A673 (cell line): ENCODE measurements at regions not wholly inside any gene's neighbourhood (a gene's known extent, or its start where the extent isn't known, plus 50 kb on each side); places are given as distances from the start of the nearest gene placed in this dataset.

ENCODE experiments used
- BruUV-seq: library from RNA; stranded (reverse); fragments of 400-500 nt; replicated peaks from 2 replicates; lab custom pipeline; 2021; lab: Mats Ljungman, UMichigan
- CTCF ChIA-PET: fragments of 300-600 bp; sonication (Branson Sonifier 250); formaldehyde crosslinking; loops from one replicate; lab custom pipeline; 2022; ENCODE audit warnings: antibody characterized with exemption; lab: Charles Lee
- POLR2A ChIA-PET: fragments of 300-600 bp; sonication (Branson Sonifier 250); formaldehyde crosslinking; loops from one replicate; lab custom pipeline; 2022; ENCODE audit warnings: antibody characterized with exemption; ENCODE audit not compliant: low non-redundant PET; lab: Charles Lee
- DNase-seq: peaks from one replicate; pipeline ENCODE4 v3.0.0-alpha.2; 2015; ENCODE audit warnings: low spot score
- H3K27ac ChIP-seq: fragments of 200-600 bp; sonication (generic); 2 replicates; pipeline ENCODE4 v1.5.1; 2016; ENCODE audit warnings: mixed run types, low read depth, mild to moderate bottlenecking, mixed read lengths, antibody characterized with exemption, low read length; ENCODE audit not compliant: poor library complexity, severe bottlenecking
- H3K27me3 ChIP-seq: fragments of 200-600 bp; sonication (generic); replicated peaks from 2 replicates; pipeline ENCODE4 v1.6.1; 2017; ENCODE audit warnings: mixed run types, low read depth, mild to moderate bottlenecking, mixed read lengths, antibody characterized with exemption, low read length; ENCODE audit not compliant: insufficient read depth, poor library complexity
- H3K36me3 ChIP-seq: fragments of 200-600 bp; sonication (generic); 2 replicates; pipeline ENCODE4 v1.6.1; 2016; ENCODE audit warnings: mixed run types, mild to moderate bottlenecking, mixed read lengths, antibody characterized with exemption, low read length; ENCODE audit not compliant: insufficient read depth, poor library complexity, severe bottlenecking
- H3K4me1 ChIP-seq: fragments of 200-600 bp; sonication (generic); 2 replicates; pipeline ENCODE4 v1.6.1; 2017; ENCODE audit warnings: mixed run types, mild to moderate bottlenecking, mixed read lengths, antibody characterized with exemption, low read length; ENCODE audit not compliant: insufficient read depth, poor library complexity, severe bottlenecking
- H3K4me3 ChIP-seq: fragments of 200-600 bp; sonication (generic); 2 replicates; pipeline ENCODE4 v1.5.1; 2016; ENCODE audit warnings: low read depth, mixed run types, mild to moderate bottlenecking, mixed read lengths, low read length; ENCODE audit not compliant: poor library complexity, severe bottlenecking
- H3K9me3 ChIP-seq: fragments of 200-600 bp; sonication (generic); 2 replicates; pipeline ENCODE4 v1.6.1; 2016; ENCODE audit warnings: mixed run types, low read depth, mild to moderate bottlenecking, mixed read lengths, antibody characterized with exemption, low read length; ENCODE audit not compliant: poor library complexity, severe bottlenecking
- EZH2 ChIP-seq: fragments of 200-600 bp; sonication (generic); IDR thresholded peaks from 2 replicates; pipeline ENCODE4 v1.6.1; 2017; ENCODE audit warnings: borderline replicate concordance, low read depth, mild to moderate bottlenecking, mixed read lengths, antibody characterized with exemption, low read length; ENCODE audit not compliant: poor library complexity, severe bottlenecking
- intact Hi-C: fragments of 100-400 bp; cut with micrococcal nuclease; formaldehyde crosslinking; loops from one replicate; pipeline ENCODE4 v1.10.0; 2022; ENCODE audit not compliant: unreplicated experiment
- TF ChIP-seq, protein P1 (sequence below): fragments of 300-800, 200-600 bp; sonication (generic); conservative IDR thresholded peaks from 2 replicates; pipeline ENCODE4 v1.5.1; 2017; ENCODE audit warnings: low read depth, mild to moderate bottlenecking, antibody characterized with exemption, low read length, moderate library complexity, mixed read lengths

DNA sequence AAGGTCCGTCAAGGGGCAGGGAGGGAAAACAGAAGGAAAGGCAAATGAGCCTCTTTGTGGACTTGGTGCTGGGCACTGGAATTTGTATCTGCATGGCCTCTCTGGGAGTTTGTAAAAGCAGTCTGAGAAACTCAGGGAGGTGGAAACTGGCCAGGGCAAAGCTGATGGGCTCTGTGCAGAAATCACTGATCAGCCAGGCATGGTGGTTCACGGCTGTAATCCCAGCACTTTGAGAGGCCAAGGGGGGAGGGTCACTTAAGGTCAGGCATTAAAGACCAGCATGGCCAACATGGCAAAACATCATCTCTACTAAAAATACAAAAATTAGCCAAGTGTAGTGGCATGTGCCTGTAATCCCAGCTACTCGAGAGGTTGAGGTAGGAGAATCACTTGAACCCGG lies 369.9 kb upstream of the ZNF507 start:
- DNase-seq, result no peak
- H3K27me3 ChIP-seq, result no peaks in the 10 kb centered on the region
- no peak overlapping the region for H3K4me3 ChIP-seq
- no peaks in the 10 kb centered on the region for H3K4me1 ChIP-seq
- TF ChIP-seq EZH2, result no peak
- TF ChIP-seq, protein P1, sequence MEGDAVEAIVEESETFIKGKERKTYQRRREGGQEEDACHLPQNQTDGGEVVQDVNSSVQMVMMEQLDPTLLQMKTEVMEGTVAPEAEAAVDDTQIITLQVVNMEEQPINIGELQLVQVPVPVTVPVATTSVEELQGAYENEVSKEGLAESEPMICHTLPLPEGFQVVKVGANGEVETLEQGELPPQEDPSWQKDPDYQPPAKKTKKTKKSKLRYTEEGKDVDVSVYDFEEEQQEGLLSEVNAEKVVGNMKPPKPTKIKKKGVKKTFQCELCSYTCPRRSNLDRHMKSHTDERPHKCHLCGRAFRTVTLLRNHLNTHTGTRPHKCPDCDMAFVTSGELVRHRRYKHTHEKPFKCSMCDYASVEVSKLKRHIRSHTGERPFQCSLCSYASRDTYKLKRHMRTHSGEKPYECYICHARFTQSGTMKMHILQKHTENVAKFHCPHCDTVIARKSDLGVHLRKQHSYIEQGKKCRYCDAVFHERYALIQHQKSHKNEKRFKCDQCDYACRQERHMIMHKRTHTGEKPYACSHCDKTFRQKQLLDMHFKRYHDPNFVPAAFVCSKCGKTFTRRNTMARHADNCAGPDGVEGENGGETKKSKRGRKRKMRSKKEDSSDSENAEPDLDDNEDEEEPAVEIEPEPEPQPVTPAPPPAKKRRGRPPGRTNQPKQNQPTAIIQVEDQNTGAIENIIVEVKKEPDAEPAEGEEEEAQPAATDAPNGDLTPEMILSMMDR, result no peak
- no TSS peak for BruUV-seq
- POLR2A ChIA-PET, result no interaction called here
- no peak overlapping the region for H3K27ac ChIP-seq
- intact Hi-C loops, result no loop called here
- CTCF ChIA-PET, result no interaction called here
- H3K36me3 ChIP-seq, result no peaks in the 10 kb centered on the region
- no peaks in the 10 kb centered on the region for H3K9me3 ChIP-seq

DNA sequence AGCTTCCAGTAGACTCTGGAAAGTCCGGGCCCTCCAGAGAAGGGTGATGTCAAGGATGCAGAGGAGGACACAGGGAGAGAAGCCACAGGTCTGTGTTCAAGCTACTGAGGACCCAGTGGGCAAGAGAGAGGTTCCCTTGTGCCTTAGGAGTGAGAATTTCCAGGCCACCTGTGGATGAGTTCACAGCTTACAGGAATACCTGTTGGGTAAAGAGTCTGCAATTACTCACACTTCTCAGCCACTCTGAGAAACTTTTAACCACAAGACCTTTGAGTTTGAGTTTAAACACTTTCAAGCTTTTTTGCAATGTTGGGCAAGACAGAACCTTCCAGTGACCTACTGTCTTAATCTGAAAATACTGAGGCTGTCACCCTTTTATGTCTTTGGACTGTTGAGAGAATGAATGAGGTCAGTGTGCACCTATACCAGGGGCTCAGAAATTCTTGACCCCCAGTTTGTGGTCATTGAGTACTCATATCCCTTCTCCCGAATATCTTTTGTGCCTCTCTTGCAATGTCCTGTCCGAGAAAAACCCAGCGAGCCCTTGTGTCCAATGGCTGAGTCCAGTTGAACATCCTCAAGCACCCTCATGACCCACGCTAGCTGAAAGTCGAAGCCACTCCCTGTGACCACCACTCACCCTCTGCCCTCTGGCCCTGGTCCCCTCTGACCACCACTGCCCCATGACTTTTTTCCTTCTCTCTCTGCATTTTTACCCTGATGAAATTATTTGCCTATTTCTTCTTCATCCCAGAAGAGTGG lies 368.5 kb upstream of the ZNF507 start:
- no peaks in the 10 kb centered on the region for H3K4me1 ChIP-seq
- ChIA-PET POLR2A (no interaction called here), CTCF (no interaction called here)
- no peaks in the 10 kb centered on the region for H3K27me3 ChIP-seq
- H3K9me3 ChIP-seq, result no peaks in the 10 kb centered on the region
- TF ChIP-seq, protein P1, result no peak
- no peak for TF ChIP-seq EZH2
- H3K4me3 ChIP-seq, result no peak overlapping the region
- no peaks in the 10 kb centered on the region for H3K36me3 ChIP-seq
- H3K27ac ChIP-seq, result no peak overlapping the region
- DNase-seq, result no peak
- intact Hi-C loops, result no loop called here
- BruUV-seq, result no TSS peak

DNA sequence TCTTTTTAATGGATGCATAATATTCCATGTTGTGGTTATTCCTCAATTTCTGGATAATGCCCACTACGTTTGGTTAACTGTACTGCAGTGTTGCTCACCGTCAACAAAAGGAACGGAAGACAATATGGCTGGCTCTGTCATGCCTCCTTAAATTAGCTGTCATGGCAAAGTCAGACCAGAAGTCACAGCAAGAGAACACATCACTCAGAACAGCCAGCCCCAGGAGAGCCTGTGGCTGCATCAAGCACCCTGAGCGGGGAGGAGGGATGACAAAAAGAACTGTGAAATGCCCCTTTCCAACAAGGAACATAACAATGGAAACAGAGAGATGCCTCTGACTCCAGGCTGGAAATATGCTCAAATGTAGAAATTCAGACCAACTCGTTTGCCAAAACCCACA lies 366.0 kb upstream of the ZNF507 start:
- no TSS peak for BruUV-seq
- no peaks in the 10 kb centered on the region for H3K27me3 ChIP-seq
- no peak for DNase-seq
- TF ChIP-seq EZH2, result no peak
- TF ChIP-seq, protein P1, result no peak
- no peak overlapping the region for H3K27ac ChIP-seq
- intact Hi-C loops, result no loop called here
- ChIA-PET CTCF (no interaction called here), POLR2A (no interaction called here)
- H3K4me3 ChIP-seq, result no peak overlapping the region
- no peaks in the 10 kb centered on the region for H3K4me1 ChIP-seq
- no peaks in the 10 kb centered on the region for H3K36me3 ChIP-seq
- no peaks in the 10 kb centered on the region for H3K9me3 ChIP-seq
